ENCODE measurements at regions not wholly inside any gene's neighbourhood (a gene's known extent, or its start where the extent isn't known, plus 50 kb on each side); places are given as distances from the start of the nearest gene placed in this dataset.
"Not testable (repeated sequence)": the region's sequence is repeated elsewhere in the genome, so short reads cannot be mapped to it uniquely, and the experiment has no call there.

DNA sequence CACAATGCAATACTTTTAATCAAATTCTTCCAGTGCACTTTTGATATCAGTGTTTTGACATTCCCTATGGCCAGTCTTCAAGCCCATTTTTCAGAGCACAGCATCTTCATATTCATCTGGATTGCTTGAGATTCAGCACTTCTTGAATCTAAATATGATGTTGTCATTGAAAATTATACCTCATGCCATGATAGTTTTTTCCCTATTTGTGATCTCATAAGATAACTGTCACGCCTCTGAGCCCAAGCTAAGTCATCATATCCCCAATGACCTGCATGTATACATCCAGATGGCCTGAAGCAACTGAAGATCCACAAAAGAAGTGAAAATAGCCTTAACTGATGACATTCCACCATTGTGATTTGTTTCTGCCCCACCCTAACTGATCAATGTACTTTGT, 117.6 kb upstream of the F3 start:
- TF ChIP-seq, protein P1, sequence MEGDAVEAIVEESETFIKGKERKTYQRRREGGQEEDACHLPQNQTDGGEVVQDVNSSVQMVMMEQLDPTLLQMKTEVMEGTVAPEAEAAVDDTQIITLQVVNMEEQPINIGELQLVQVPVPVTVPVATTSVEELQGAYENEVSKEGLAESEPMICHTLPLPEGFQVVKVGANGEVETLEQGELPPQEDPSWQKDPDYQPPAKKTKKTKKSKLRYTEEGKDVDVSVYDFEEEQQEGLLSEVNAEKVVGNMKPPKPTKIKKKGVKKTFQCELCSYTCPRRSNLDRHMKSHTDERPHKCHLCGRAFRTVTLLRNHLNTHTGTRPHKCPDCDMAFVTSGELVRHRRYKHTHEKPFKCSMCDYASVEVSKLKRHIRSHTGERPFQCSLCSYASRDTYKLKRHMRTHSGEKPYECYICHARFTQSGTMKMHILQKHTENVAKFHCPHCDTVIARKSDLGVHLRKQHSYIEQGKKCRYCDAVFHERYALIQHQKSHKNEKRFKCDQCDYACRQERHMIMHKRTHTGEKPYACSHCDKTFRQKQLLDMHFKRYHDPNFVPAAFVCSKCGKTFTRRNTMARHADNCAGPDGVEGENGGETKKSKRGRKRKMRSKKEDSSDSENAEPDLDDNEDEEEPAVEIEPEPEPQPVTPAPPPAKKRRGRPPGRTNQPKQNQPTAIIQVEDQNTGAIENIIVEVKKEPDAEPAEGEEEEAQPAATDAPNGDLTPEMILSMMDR (conservative IDR thresholded peaks at IDR 0.05; ENCODE audit: low read depth, low read length): not testable (repeated sequence)
- not testable (repeated sequence) for TF ChIP-seq EZH2 (IDR thresholded peaks at IDR 0.05; ENCODE audit: borderline replicate concordance, low read depth, low read length, poor library complexity, severe bottlenecking)

Data from A673 (cell line).